CD14-positive monocyte (primary cell): ENCODE measurements at regions not wholly inside any gene's neighbourhood (a gene's known extent, or its start where the extent isn't known, plus 50 kb on each side); places are given as distances from the start of the nearest gene placed in this dataset. TPM values are rescaled to one million over a fixed set of nuclear protein-coding genes. Genes with fewer than 3 reads are reported as not detected.

Experiments
- DNase-seq, 3 donors: peaks; one replicate each; pipeline ENCODE4 v3.0.0-alpha.2; 2011 to 2022
- H2AFZ ChIP-seq: 2 replicates; pipeline ENCODE4 v1.6.0; 2012; ENCODE audit warnings: mild to moderate bottlenecking, low read depth, low read length, inconsistent platforms; ENCODE audit not compliant: insufficient read depth, poor library complexity, severe bottlenecking
- H3K27ac ChIP-seq, 2 donors: 1 replicate in 1 of 2; 2 replicates in 1 of 2; pipeline ENCODE4 v1.5.1; 2012 to 2013; ENCODE audit warnings: low read length in 2 of 2, control low read depth in 1 of 2, inconsistent platforms in 1 of 2, low read depth in 1 of 2, mild to moderate bottlenecking in 1 of 2
- H3K27me3 ChIP-seq, 2 donors: one replicate each; pipeline versions ENCODE4 v1.6.0 to v1.6.1; 2011 to 2013; ENCODE audit warnings: low read length in 2 of 2; ENCODE audit not compliant: control insufficient read depth in 2 of 2, insufficient read depth in 2 of 2
- H3K36me3 ChIP-seq, 2 donors: replicated peaks in 1 of 2; 1 replicate in 1 of 2; 2 replicates in 1 of 2; pipeline versions ENCODE4 v1.5.1 to v1.6.1; 2012 to 2013; ENCODE audit warnings: low read length in 2 of 2, control low read depth in 1 of 2, inconsistent platforms in 1 of 2, mild to moderate bottlenecking in 1 of 2; ENCODE audit not compliant: insufficient read depth in 2 of 2, control insufficient read depth in 1 of 2
- H3K4me1 ChIP-seq, 2 donors: 1 replicate in 1 of 2; 2 replicates in 1 of 2; pipeline versions ENCODE4 v1.5.1 to v1.6.1; 2012 to 2013; ENCODE audit warnings: low read length in 2 of 2, control low read depth in 1 of 2, inconsistent platforms in 1 of 2, mild to moderate bottlenecking in 1 of 2, moderate library complexity in 1 of 2; ENCODE audit not compliant: insufficient read depth in 2 of 2, control insufficient read depth in 1 of 2
- H3K4me2 ChIP-seq: replicated peaks from 2 replicates; pipeline ENCODE3; 2012; ENCODE audit warnings: low read length, moderate library complexity, mild to moderate bottlenecking; ENCODE audit not compliant: poor library complexity, severe bottlenecking; ENCODE audit errors: extremely low read depth
- H3K4me3 ChIP-seq, 3 experiments: fragments of 200-600 bp in 1 of 3; sonication (generic) in 1 of 3; replicated peaks in 1 of 3; 1 replicate in 2 of 3; 2 replicates in 1 of 3; pipeline ENCODE4 v1.5.1; 2011 to 2013; ENCODE audit warnings: low read length in 3 of 3, mild to moderate bottlenecking in 3 of 3, control low read depth in 2 of 3, low read depth in 2 of 3, inconsistent platforms in 1 of 3, moderate library complexity in 1 of 3
- H3K79me2 ChIP-seq: 2 replicates; pipeline ENCODE4 v1.6.0; 2012; ENCODE audit warnings: mild to moderate bottlenecking, control low read depth, inconsistent platforms, low read length, moderate library complexity; ENCODE audit not compliant: insufficient read depth
- H3K9ac ChIP-seq: 2 replicates; pipeline ENCODE4 v1.6.0; 2017; ENCODE audit warnings: low read length, mild to moderate bottlenecking; ENCODE audit not compliant: insufficient read depth, poor library complexity, severe bottlenecking
- H3K9me3 ChIP-seq, 2 donors: replicated peaks in 1 of 2; 1 replicate in 1 of 2; 2 replicates in 1 of 2; pipeline versions ENCODE4 v1.5.1 to v1.6.1; 2012 to 2013; ENCODE audit warnings: low read length in 2 of 2, control low read depth in 1 of 2; ENCODE audit not compliant: control insufficient read depth in 1 of 2, insufficient read depth in 1 of 2
- H4K20me1 ChIP-seq: 2 replicates; pipeline ENCODE4 v1.6.0; 2012; ENCODE audit warnings: mild to moderate bottlenecking, low read length, control low read depth, moderate library complexity; ENCODE audit not compliant: insufficient read depth
- H3K27ac Mint-ChIP-seq, 7 donors: one replicate each; pipeline ENCODE4 v1.8.0; 2020; ENCODE audit warnings: mild to moderate bottlenecking in 7 of 7, mixed read lengths in 7 of 7, moderate library complexity in 6 of 7, inconsistent platforms in 2 of 7
- H3K27me3 Mint-ChIP-seq, 3 donors: one replicate each; pipeline ENCODE4 v1.8.0; 2021 to 2022; ENCODE audit warnings: low read depth in 3 of 3, mild to moderate bottlenecking in 3 of 3, mixed read lengths in 3 of 3, moderate library complexity in 3 of 3, inconsistent platforms in 1 of 3
- H3K36me3 Mint-ChIP-seq, 2 donors: one replicate each; pipeline ENCODE4 v1.8.0; 2020; ENCODE audit warnings: mixed read lengths in 2 of 2, inconsistent platforms in 1 of 2, mild to moderate bottlenecking in 1 of 2
- H3K4me1 Mint-ChIP-seq: one replicate; pipeline ENCODE4 v1.8.0; 2020; ENCODE audit warnings: mild to moderate bottlenecking, mixed read lengths
- H3K4me3 Mint-ChIP-seq, 2 donors: one replicate each; pipeline ENCODE4 v1.8.0; 2020; ENCODE audit warnings: mild to moderate bottlenecking in 2 of 2, mixed read lengths in 2 of 2, moderate library complexity in 1 of 2
- H3K9me3 Mint-ChIP-seq, 7 donors: one replicate each; pipeline ENCODE4 v1.8.0; 2020 to 2022; ENCODE audit warnings: mixed read lengths in 7 of 7, mild to moderate bottlenecking in 6 of 7, moderate library complexity in 6 of 7, inconsistent platforms in 2 of 7
- WGBS: methylation state at CpG from one replicate; pipeline ENCODE4 v1.1.5; 2013; ENCODE audit warnings: missing lambda C conversion rate; ENCODE audit not compliant: insufficient coverage; 5-methylcytosine and 5-hydroxymethylcytosine counted together
- intact Hi-C, 2 donors: fragments of 100-400 bp; cut with micrococcal nuclease; formaldehyde crosslinking; loops; one replicate each; pipeline versions ENCODE4 v1.15.0 to v1.15.1; 2023
- small RNA-seq: library from RNA; depleted of rRNA; stranded (forward); fragments of <200 nt; gene quantifications from one replicate; pipeline ENCODE3, GENCODE V24; 2012; ENCODE audit warnings: low read depth; ENCODE audit not compliant: insufficient read length
- TF ChIP-seq, protein P1 (sequence below): fragments of 200-600 bp; IDR thresholded peaks from one replicate; pipeline ENCODE4 v1.8.0; 2022; ENCODE audit warnings: antibody characterized with exemption, mild to moderate bottlenecking

DNA sequence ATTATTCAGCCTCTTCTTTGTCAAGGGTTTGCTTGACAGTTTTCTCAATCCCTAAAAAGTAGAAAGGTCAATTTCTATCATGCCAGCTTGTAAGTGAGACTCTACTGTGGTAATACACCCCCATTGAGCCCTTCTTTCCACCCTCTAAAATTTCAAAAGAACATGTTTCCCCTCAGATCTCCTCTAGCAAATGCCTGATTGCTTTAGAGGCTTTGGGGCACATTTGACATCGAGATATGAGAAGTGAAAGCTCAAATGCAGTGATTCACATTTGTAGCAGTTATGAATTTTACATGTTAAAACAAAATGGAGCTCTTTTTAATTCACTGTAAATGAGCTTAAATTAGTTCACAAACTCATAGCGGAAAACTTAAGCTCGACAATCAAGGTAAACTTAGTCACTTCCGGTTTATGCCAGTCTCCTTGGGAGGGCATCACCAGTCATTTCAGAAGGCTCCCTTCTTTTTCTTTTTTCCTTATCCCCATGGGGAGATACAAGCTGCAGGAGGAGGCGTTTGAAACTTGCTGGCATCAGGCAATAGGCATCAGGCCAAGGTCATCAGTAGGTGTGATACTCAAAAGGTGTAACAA, 55.3 kb upstream of the ADO start:
- Histone ChIP-seq H3K27me3 (no peaks in the 10 kb centered on the region), H3K9ac (no peak overlapping the region), H2AFZ (peak overlapping the region; percentile 11), H4K20me1 (no peaks in the 10 kb centered on the region), H3K27ac (no peak overlapping the region), H3K9me3 (no peaks in the 10 kb centered on the region), H3K4me1 (peaks cover 12 to 14% of the 10 kb centered on the region in 2 donors), H3K79me2 (no peaks in the 10 kb centered on the region), H3K4me2 (no peak overlapping the region), H3K36me3 (no peaks in the 10 kb centered on the region), H3K4me3 (no peak overlapping the region)
- peak overlapping the region in 1 of 2 donors; percentile 24 for H3K4me3 Mint-ChIP-seq
- intact Hi-C loops, result no loop called here
- TF ChIP-seq, protein P1, sequence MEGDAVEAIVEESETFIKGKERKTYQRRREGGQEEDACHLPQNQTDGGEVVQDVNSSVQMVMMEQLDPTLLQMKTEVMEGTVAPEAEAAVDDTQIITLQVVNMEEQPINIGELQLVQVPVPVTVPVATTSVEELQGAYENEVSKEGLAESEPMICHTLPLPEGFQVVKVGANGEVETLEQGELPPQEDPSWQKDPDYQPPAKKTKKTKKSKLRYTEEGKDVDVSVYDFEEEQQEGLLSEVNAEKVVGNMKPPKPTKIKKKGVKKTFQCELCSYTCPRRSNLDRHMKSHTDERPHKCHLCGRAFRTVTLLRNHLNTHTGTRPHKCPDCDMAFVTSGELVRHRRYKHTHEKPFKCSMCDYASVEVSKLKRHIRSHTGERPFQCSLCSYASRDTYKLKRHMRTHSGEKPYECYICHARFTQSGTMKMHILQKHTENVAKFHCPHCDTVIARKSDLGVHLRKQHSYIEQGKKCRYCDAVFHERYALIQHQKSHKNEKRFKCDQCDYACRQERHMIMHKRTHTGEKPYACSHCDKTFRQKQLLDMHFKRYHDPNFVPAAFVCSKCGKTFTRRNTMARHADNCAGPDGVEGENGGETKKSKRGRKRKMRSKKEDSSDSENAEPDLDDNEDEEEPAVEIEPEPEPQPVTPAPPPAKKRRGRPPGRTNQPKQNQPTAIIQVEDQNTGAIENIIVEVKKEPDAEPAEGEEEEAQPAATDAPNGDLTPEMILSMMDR, result no peak
- peaks cover 0 to 3% (median 0%) of the 10 kb centered on the region in 7 donors for H3K9me3 Mint-ChIP-seq
- H3K27me3 Mint-ChIP-seq, result peaks cover 1 to 8% (median 2%) of the 10 kb centered on the region in 3 donors
- WGBS, result 100% methylated on average over 1 of the region's 5 CpGs
- peaks cover 29% of the 10 kb centered on the region for H3K4me1 Mint-ChIP-seq
- no peak for DNase-seq
- peak overlapping the region in 2 of 7 donors; percentile 2 to 25 for H3K27ac Mint-ChIP-seq
- H3K36me3 Mint-ChIP-seq, result no peaks in the 10 kb centered on the region

Small RNAs in the stretch of these regions (small RNA-seq; reads per million reads assigned to genes)
- not detected for gene ALDH7A1P4
